Liver (tissue), 8 donors: ENCODE measurements at regions not wholly inside any gene's neighbourhood (a gene's known extent, or its start where the extent isn't known, plus 50 kb on each side); places are given as distances from the start of the nearest gene placed in this dataset.

Source experiments
- DNase-seq: peaks from one replicate; pipeline ENCODE4 v3.0.0-alpha.2; 2017; ENCODE audit warnings: low spot score
- H3K27ac ChIP-seq, 2 donors: one replicate each; pipeline ENCODE4 v1.7.0; 2013; ENCODE audit warnings: inconsistent platforms in 2 of 2, low read length in 2 of 2, control low read depth in 1 of 2, low read depth in 1 of 2, mild to moderate bottlenecking in 1 of 2
- H3K27me3 ChIP-seq, 4 donors: one replicate each; pipeline versions ENCODE4 v1.6.1 to v1.7.0; 2013; ENCODE audit warnings: low read length in 3 of 4, inconsistent platforms in 1 of 4, mild to moderate bottlenecking in 1 of 4, moderate library complexity in 1 of 4; ENCODE audit not compliant: control insufficient read depth in 4 of 4, insufficient read depth in 4 of 4
- H3K36me3 ChIP-seq, 4 donors: one replicate each; pipeline versions ENCODE4 v1.6.1 to v1.7.0; 2013; ENCODE audit warnings: low read length in 3 of 4, mild to moderate bottlenecking in 3 of 4, low read depth in 1 of 4, moderate library complexity in 1 of 4; ENCODE audit not compliant: control insufficient read depth in 4 of 4, insufficient read depth in 3 of 4
- H3K4me1 ChIP-seq, 4 donors: one replicate each; pipeline versions ENCODE4 v1.6.1 to v1.7.0; 2013; ENCODE audit warnings: low read length in 3 of 4, mild to moderate bottlenecking in 3 of 4, moderate library complexity in 1 of 4; ENCODE audit not compliant: control insufficient read depth in 4 of 4, insufficient read depth in 4 of 4
- H3K4me3 ChIP-seq, 3 donors: one replicate each; pipeline versions ENCODE4 v1.6.1 to v1.7.0; 2013; ENCODE audit warnings: low read length in 3 of 3, control low read depth in 1 of 3, low read depth in 1 of 3, mild to moderate bottlenecking in 1 of 3
- H3K9ac ChIP-seq, 2 donors: one replicate each; pipeline ENCODE4 v1.7.0; 2013; ENCODE audit warnings: low read length in 2 of 2, mild to moderate bottlenecking in 2 of 2, moderate library complexity in 2 of 2, control low read depth in 1 of 2, low read depth in 1 of 2
- H3K9me3 ChIP-seq, 4 donors: one replicate each; pipeline versions ENCODE4 v1.6.1 to v1.7.0; 2013; ENCODE audit warnings: low read length in 3 of 4; ENCODE audit not compliant: control insufficient read depth in 4 of 4
- ATF3 ChIP-seq: IDR thresholded peaks from 2 replicates; pipeline ENCODE4 v1.6.1; 2016; ENCODE audit warnings: antibody characterized with exemption
- CTCF ChIP-seq: fragments of 150-350 bp; IDR thresholded peaks from 2 replicates; pipeline ENCODE4 v1.5.1; 2017; ENCODE audit warnings: improper control_type of control experiment, low read depth, low read length; ENCODE audit not compliant: missing input control
- EGR1 ChIP-seq, 2 donors: IDR thresholded peaks; 2 replicates each; pipeline ENCODE4 v1.6.1; 2016 to 2018; ENCODE audit warnings: antibody characterized with exemption in 2 of 2, low read depth in 2 of 2
- GABPA ChIP-seq, 2 donors: IDR thresholded peaks in 1 of 2; conservative IDR thresholded peaks in 1 of 2; 2 replicates each; pipeline ENCODE4 v1.6.1; 2016; ENCODE audit warnings: antibody characterized with exemption in 2 of 2, mild to moderate bottlenecking in 1 of 2, moderate library complexity in 1 of 2
- HNF4A ChIP-seq, 2 donors: conservative IDR thresholded peaks; 2 replicates each; pipeline ENCODE4 v1.6.1; 2016; ENCODE audit warnings: antibody characterized with exemption in 2 of 2, mild to moderate bottlenecking in 2 of 2
- HNF4G ChIP-seq: IDR thresholded peaks from 2 replicates; pipeline ENCODE4 v1.6.1; 2016; ENCODE audit warnings: antibody characterized with exemption
- JUND ChIP-seq, 2 donors: IDR thresholded peaks; 2 replicates each; pipeline ENCODE4 v1.6.1; 2016; ENCODE audit warnings: antibody characterized with exemption in 2 of 2
- NR2F2 ChIP-seq: IDR thresholded peaks from 2 replicates; pipeline ENCODE4 v1.6.1; 2016; ENCODE audit warnings: antibody characterized with exemption
- RAD21 ChIP-seq, 2 donors: IDR thresholded peaks; 2 replicates each; pipeline ENCODE4 v1.6.1; 2016; ENCODE audit warnings: antibody characterized with exemption in 2 of 2, mild to moderate bottlenecking in 2 of 2
- REST ChIP-seq: IDR thresholded peaks from 2 replicates; pipeline ENCODE4 v1.6.1; 2016; ENCODE audit warnings: antibody characterized with exemption, mild to moderate bottlenecking
- RXRA ChIP-seq, 2 donors: IDR thresholded peaks; 2 replicates each; pipeline ENCODE4 v1.6.1; 2017 to 2018; ENCODE audit warnings: antibody characterized with exemption in 2 of 2, mild to moderate bottlenecking in 1 of 2
- SP1 ChIP-seq: IDR thresholded peaks from 2 replicates; pipeline ENCODE4 v1.6.1; 2018; ENCODE audit warnings: antibody characterized with exemption, mild to moderate bottlenecking
- TAF1 ChIP-seq: conservative IDR thresholded peaks from 2 replicates; pipeline ENCODE4 v1.6.1; 2016; ENCODE audit warnings: antibody characterized with exemption, mild to moderate bottlenecking
- YY1 ChIP-seq: IDR thresholded peaks from 2 replicates; pipeline ENCODE4 v1.6.1; 2016; ENCODE audit warnings: antibody characterized with exemption, mild to moderate bottlenecking
- ZBTB33 ChIP-seq: IDR thresholded peaks from 2 replicates; pipeline ENCODE4 v1.6.1; 2016; ENCODE audit warnings: antibody characterized with exemption
- WGBS: extraction: QIAGEN DNeasy Blood & Tissue Kit; methylation state at CpG from one replicate; pipeline ENCODE4 v1.1.7; 2013; 5-methylcytosine and 5-hydroxymethylcytosine counted together
- donor health status: healthy.
- donor health status: healthy.
- donor health status: healthy.
- donor health status: healthy.
- donor health status: healthy.

- Histone ChIP-seq H3K27me3 (no peaks in the 10 kb centered on the region), H3K27ac (no peak overlapping the region), H3K9ac (no peak overlapping the region), H3K4me1 (no peaks in the 10 kb centered on the region), H3K4me3 (no peak overlapping the region), H3K9me3 (no peaks in the 10 kb centered on the region), H3K36me3 (no peaks in the 10 kb centered on the region)
- WGBS, result 93% methylated on average over 4 of the region's 4 CpGs
- TF ChIP-seq TAF1, result no peak
- TF ChIP-seq ATF3, result no peak
- TF ChIP-seq JUND (IDR thresholded peaks at IDR 0.05), result no peak
- no peak for TF ChIP-seq REST
- no peak for TF ChIP-seq RAD21 (IDR thresholded peaks at IDR 0.05)
- no peak for TF ChIP-seq SP1
- no peak for TF ChIP-seq HNF4G
- TF ChIP-seq ZBTB33, result no peak
- TF ChIP-seq CTCF, result no peak
- TF ChIP-seq GABPA (IDR thresholded peaks at IDR 0.05 in 1 of 2, conservative IDR thresholded peaks at IDR 0.05 in 1 of 2), result no peak
- no peak for TF ChIP-seq HNF4A (conservative IDR thresholded peaks at IDR 0.05)
- no peak for TF ChIP-seq EGR1 (IDR thresholded peaks at IDR 0.05; ENCODE audit: low read depth in 2 of 2)
- TF ChIP-seq RXRA (IDR thresholded peaks at IDR 0.05), result no peak
- TF ChIP-seq NR2F2, result no peak
- no peak for TF ChIP-seq YY1
- no peak for DNase-seq
Measured at GRCh38 chr13:30561511-30561910, 56.2 kb upstream of the USPL1 start.

- 95% methylated on average over 2 of the region's 2 CpGs for WGBS
- Histone ChIP-seq H3K27ac (no peak overlapping the region), H3K4me3 (no peak overlapping the region), H3K4me1 (no peaks in the 10 kb centered on the region), H3K36me3 (no peaks in the 10 kb centered on the region), H3K9ac (no peak overlapping the region), H3K9me3 (no peaks in the 10 kb centered on the region), H3K27me3 (no peaks in the 10 kb centered on the region)
- DNase-seq, result no peak
- TF ChIP-seq HNF4A (conservative IDR thresholded peaks at IDR 0.05) (no peak), ATF3 (no peak), NR2F2 (no peak), GABPA (IDR thresholded peaks at IDR 0.05 in 1 of 2, conservative IDR thresholded peaks at IDR 0.05 in 1 of 2) (no peak), RAD21 (IDR thresholded peaks at IDR 0.05) (no peak)
Measured at GRCh38 chr13:30564489-30564888, 53.2 kb upstream of the USPL1 start.
